Tongue (tissue), 1 donor: ENCODE measurements at regions not wholly inside any gene's neighbourhood (a gene's known extent, or its start where the extent isn't known, plus 50 kb on each side); places are given as distances from the start of the nearest gene placed in this dataset.

ENCODE experiments used
- DNase-seq: peaks from one replicate; pipeline ENCODE4 v3.0.0-alpha.2; 2015

GRCh38 chr4:136841526-136841925, 690.8 kb downstream of the PCDH18 start:
- DNase-seq = no peak

GRCh38 chr4:136838607-136839006, 693.7 kb downstream of the PCDH18 start:
- DNase-seq = no peak

GRCh38 chr4:136831553-136831952, 700.7 kb downstream of the PCDH18 start:
- DNase-seq = no peak

GRCh38 chr4:136829280-136829679, 703.0 kb downstream of the PCDH18 start:
- no peak for DNase-seq

GRCh38 chr4:136823020-136823419, 709.3 kb downstream of the PCDH18 start:
- no peak for DNase-seq

GRCh38 chr4:136818811-136819330, 713.4 kb downstream of the PCDH18 start:
- no peak for DNase-seq

- no peak for DNase-seq
Measured at GRCh38 chr4:136812100-136812880, 720.0 kb downstream of the PCDH18 start.

GRCh38 chr4:136811496-136812077, 720.7 kb downstream of the PCDH18 start:
- no peak for DNase-seq

GRCh38 chr4:136810626-136811025, 721.7 kb downstream of the PCDH18 start:
- DNase-seq = no peak

- DNase-seq = no peak
Measured at GRCh38 chr4:136806844-136807243, 725.5 kb downstream of the PCDH18 start.

- no peak for DNase-seq
Measured at GRCh38 chr4:136805617-136806016, 726.7 kb downstream of the PCDH18 start.

- DNase-seq = no peak
Measured at GRCh38 chr4:136803433-136803832, 728.9 kb downstream of the PCDH18 start.

- no peak for DNase-seq
Measured at GRCh38 chr4:136800248-136800647, 732.0 kb downstream of the PCDH18 start.

GRCh38 chr4:136796953-136797352, 735.3 kb downstream of the PCDH18 start:
- DNase-seq = no peak

GRCh38 chr4:136793848-136794247, 738.4 kb downstream of the PCDH18 start:
- DNase-seq = no peak

- DNase-seq = no peak
Measured at GRCh38 chr4:136784326-136784725, 748.0 kb downstream of the PCDH18 start.

GRCh38 chr4:136769717-136770116, 762.6 kb downstream of the PCDH18 start:
- no peak for DNase-seq

- DNase-seq = peak; percentile 4
Measured at GRCh38 chr4:136768925-136769275, 763.4 kb downstream of the PCDH18 start.

- DNase-seq = no peak
Measured at GRCh38 chr4:136768213-136768924, 763.9 kb downstream of the PCDH18 start.

GRCh38 chr4:136763919-136764318, 768.4 kb downstream of the PCDH18 start:
- DNase-seq = no peak

GRCh38 chr4:136755531-136755916, 776.8 kb downstream of the PCDH18 start:
- no peak for DNase-seq

- no peak for DNase-seq
Measured at GRCh38 chr4:136754810-136755530, 777.3 kb downstream of the PCDH18 start.

- DNase-seq = no peak
Measured at GRCh38 chr4:136751556-136751955, 780.7 kb downstream of the PCDH18 start.
